Nephron (organoid): ENCODE measurements at regions not wholly inside any gene's neighbourhood (a gene's known extent, or its start where the extent isn't known, plus 50 kb on each side); places are given as distances from the start of the nearest gene placed in this dataset.

ENCODE experiments used
- H3K27ac Mint-ChIP-seq, 3 experiments: 2 replicates each; pipeline ENCODE4 v1.8.0; 2020; ENCODE audit warnings: mixed read lengths in 3 of 3, mild to moderate bottlenecking in 2 of 3, moderate library complexity in 1 of 3
- H3K27me3 Mint-ChIP-seq: 2 replicates; pipeline ENCODE4 v1.8.0; 2021; ENCODE audit warnings: low read depth, mild to moderate bottlenecking, moderate library complexity, mixed read lengths
- H3K36me3 Mint-ChIP-seq: 2 replicates; pipeline ENCODE4 v1.8.0; 2020; ENCODE audit warnings: low read depth, mixed read lengths
- H3K4me1 Mint-ChIP-seq: 2 replicates; pipeline ENCODE4 v1.8.0; 2020; ENCODE audit warnings: mixed read lengths
- H3K4me3 Mint-ChIP-seq, 3 experiments: 2 replicates each; pipeline ENCODE4 v1.8.0; 2020; ENCODE audit warnings: mild to moderate bottlenecking in 3 of 3, mixed read lengths in 3 of 3, moderate library complexity in 2 of 3
- H3K9me3 Mint-ChIP-seq: 2 replicates; pipeline ENCODE4 v1.8.0; 2020; ENCODE audit warnings: mixed read lengths
- CTCF ChIP-seq, 3 experiments: fragments of 200-600 bp; sonication (generic); IDR thresholded peaks; one replicate each; pipeline ENCODE4 v1.5.0; 2021; ENCODE audit warnings: antibody characterized with exemption in 3 of 3; ENCODE audit not compliant: unreplicated experiment in 3 of 3

- Mint-ChIP-seq H3K27ac (no peak overlapping the region), H3K4me3 (no peak overlapping the region), H3K4me1 (peaks cover 25% of the 10 kb centered on the region), H3K27me3 (peaks cover 3% of the 10 kb centered on the region), H3K9me3 (no peaks in the 10 kb centered on the region), H3K36me3 (no peaks in the 10 kb centered on the region)
- no peak for TF ChIP-seq CTCF (IDR thresholded peaks at IDR 0.05; ENCODE audit: unreplicated experiment in 3 of 3)
These were observed 845.9 kb downstream of the MAT2B start for GRCh38 chr5:164351245-164351834.

- Mint-ChIP-seq H3K27me3 (peaks cover 3% of the 10 kb centered on the region), H3K9me3 (no peaks in the 10 kb centered on the region), H3K4me1 (peaks cover 25% of the 10 kb centered on the region), H3K4me3 (no peak overlapping the region), H3K27ac (peak overlapping the region; percentile 21 to 66 (median 56)), H3K36me3 (no peaks in the 10 kb centered on the region)
- TF ChIP-seq CTCF (IDR thresholded peaks at IDR 0.05; ENCODE audit: unreplicated experiment in 3 of 3), result no peak
These were observed 847.3 kb downstream of the MAT2B start for GRCh38 chr5:164352695-164353094.

GRCh38 chr5:164353155-164353554 lies 847.7 kb downstream of the MAT2B start:
- no peak overlapping the region for H3K4me3 Mint-ChIP-seq
- peaks cover 3% of the 10 kb centered on the region for H3K27me3 Mint-ChIP-seq
- peaks cover 25% of the 10 kb centered on the region for H3K4me1 Mint-ChIP-seq
- no peaks in the 10 kb centered on the region for H3K36me3 Mint-ChIP-seq
- H3K9me3 Mint-ChIP-seq, result no peaks in the 10 kb centered on the region
- TF ChIP-seq CTCF (IDR thresholded peaks at IDR 0.05; ENCODE audit: unreplicated experiment in 3 of 3), result no peak
- peak overlapping the region; percentile 21 to 66 (median 56) for H3K27ac Mint-ChIP-seq

GRCh38 chr5:164354139-164354751 lies 848.8 kb downstream of the MAT2B start:
- H3K36me3 Mint-ChIP-seq, result no peaks in the 10 kb centered on the region
- TF ChIP-seq CTCF (IDR thresholded peaks at IDR 0.05; ENCODE audit: unreplicated experiment in 3 of 3), result no peak
- H3K27ac Mint-ChIP-seq, result no peak overlapping the region
- peaks cover 25% of the 10 kb centered on the region for H3K4me1 Mint-ChIP-seq
- H3K4me3 Mint-ChIP-seq, result no peak overlapping the region
- H3K9me3 Mint-ChIP-seq, result no peaks in the 10 kb centered on the region
- no peaks in the 10 kb centered on the region for H3K27me3 Mint-ChIP-seq

- Mint-ChIP-seq H3K27ac (no peak overlapping the region), H3K27me3 (no peaks in the 10 kb centered on the region), H3K9me3 (no peaks in the 10 kb centered on the region), H3K36me3 (no peaks in the 10 kb centered on the region), H3K4me3 (no peak overlapping the region), H3K4me1 (peaks cover 24% of the 10 kb centered on the region)
- TF ChIP-seq CTCF (IDR thresholded peaks at IDR 0.05; ENCODE audit: unreplicated experiment in 3 of 3), result no peak
These were observed 849.9 kb downstream of the MAT2B start for GRCh38 chr5:164355267-164355830.

GRCh38 chr5:164356790-164357189 lies 851.4 kb downstream of the MAT2B start:
- Mint-ChIP-seq H3K4me1 (peaks cover 12% of the 10 kb centered on the region), H3K36me3 (no peaks in the 10 kb centered on the region), H3K4me3 (no peak overlapping the region), H3K27ac (no peak overlapping the region), H3K9me3 (no peaks in the 10 kb centered on the region), H3K27me3 (no peaks in the 10 kb centered on the region)
- TF ChIP-seq CTCF (IDR thresholded peaks at IDR 0.05; ENCODE audit: unreplicated experiment in 3 of 3), result no peak
